ENCODE measurements at regions not wholly inside any gene's neighbourhood (a gene's known extent, or its start where the extent isn't known, plus 50 kb on each side); places are given as distances from the start of the nearest gene placed in this dataset.
A peak's percentile ranks its signal among the peaks of the same experiment; 100 is the strongest.

DNA sequence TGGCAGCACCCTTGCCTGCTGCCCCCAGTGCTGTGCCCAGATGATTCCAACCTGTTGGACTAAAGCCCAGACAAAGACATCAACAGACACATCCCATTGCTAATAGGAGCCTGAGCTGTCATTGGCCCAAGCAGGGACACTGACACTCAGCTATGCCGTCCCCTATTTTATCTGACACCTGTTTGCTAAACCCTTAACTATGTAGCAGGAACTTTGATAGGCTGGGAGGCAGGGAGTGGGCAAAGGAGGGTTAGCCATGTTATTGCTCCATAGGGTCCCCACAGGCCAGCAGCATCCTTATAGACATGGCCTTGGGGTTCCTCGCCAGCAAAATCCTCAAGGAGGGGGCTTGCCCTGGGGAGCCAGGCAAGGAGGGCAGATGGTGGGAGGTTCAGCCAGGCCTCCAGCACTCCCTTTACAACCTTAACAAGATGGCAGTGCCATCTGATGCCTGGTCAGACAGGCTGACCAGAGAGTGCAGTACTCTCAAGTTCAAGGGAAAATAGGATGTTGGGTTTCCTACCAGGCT lies 50.4 kb upstream of the CDKN2AIPNL start:
- no peaks in the 10 kb centered on the region for H3K27me3 ChIP-seq (ENCODE audit: insufficient read depth, poor library complexity, severe bottlenecking)

More for the DNA sequence above, 50.4 kb upstream of the CDKN2AIPNL start:
- H3K36me3 ChIP-seq (ENCODE audit: low read depth), result no peaks in the 10 kb centered on the region
- ATAC-seq (ENCODE audit: low read depth), result no peak
- peak; percentile 34 for DNase-seq (ENCODE audit: low spot score)
- H3K4me1 ChIP-seq (ENCODE audit: insufficient read depth, poor library complexity, severe bottlenecking), result peaks cover 19% of the 10 kb centered on the region
- no peak overlapping the region for H3K4me3 ChIP-seq (ENCODE audit: severe bottlenecking)
- TF ChIP-seq, protein P1, sequence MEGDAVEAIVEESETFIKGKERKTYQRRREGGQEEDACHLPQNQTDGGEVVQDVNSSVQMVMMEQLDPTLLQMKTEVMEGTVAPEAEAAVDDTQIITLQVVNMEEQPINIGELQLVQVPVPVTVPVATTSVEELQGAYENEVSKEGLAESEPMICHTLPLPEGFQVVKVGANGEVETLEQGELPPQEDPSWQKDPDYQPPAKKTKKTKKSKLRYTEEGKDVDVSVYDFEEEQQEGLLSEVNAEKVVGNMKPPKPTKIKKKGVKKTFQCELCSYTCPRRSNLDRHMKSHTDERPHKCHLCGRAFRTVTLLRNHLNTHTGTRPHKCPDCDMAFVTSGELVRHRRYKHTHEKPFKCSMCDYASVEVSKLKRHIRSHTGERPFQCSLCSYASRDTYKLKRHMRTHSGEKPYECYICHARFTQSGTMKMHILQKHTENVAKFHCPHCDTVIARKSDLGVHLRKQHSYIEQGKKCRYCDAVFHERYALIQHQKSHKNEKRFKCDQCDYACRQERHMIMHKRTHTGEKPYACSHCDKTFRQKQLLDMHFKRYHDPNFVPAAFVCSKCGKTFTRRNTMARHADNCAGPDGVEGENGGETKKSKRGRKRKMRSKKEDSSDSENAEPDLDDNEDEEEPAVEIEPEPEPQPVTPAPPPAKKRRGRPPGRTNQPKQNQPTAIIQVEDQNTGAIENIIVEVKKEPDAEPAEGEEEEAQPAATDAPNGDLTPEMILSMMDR (IDR thresholded peaks at IDR 0.05; ENCODE audit: poor library complexity, severe bottlenecking), result no peak
- no peaks in the 10 kb centered on the region for H3K9me3 ChIP-seq (ENCODE audit: severe bottlenecking)
- no peak overlapping the region for H3K27ac ChIP-seq (ENCODE audit: poor library complexity, severe bottlenecking)
